Astrocyte of the cerebellum (primary cell): ENCODE measurements at regions not wholly inside any gene's neighbourhood (a gene's known extent, or its start where the extent isn't known, plus 50 kb on each side); places are given as distances from the start of the nearest gene placed in this dataset.
"Not testable (repeated sequence)": the region's sequence is repeated elsewhere in the genome, so short reads cannot be mapped to it uniquely, and the experiment has no call there.

Source experiments
- DNase-seq: peaks from one replicate; pipeline ENCODE4 v3.0.0-alpha.2; 2011; ENCODE audit warnings: low read depth
- H3K4me3 ChIP-seq: 2 replicates; pipeline ENCODE4 v1.5.1; 2011; ENCODE audit warnings: mild to moderate bottlenecking, low read depth, low read length, moderate library complexity
- in situ Hi-C: cut with HindIII; loops from 2 replicates; pipeline ENCODE4 v1.10.0; 2017; ENCODE audit warnings: low sequenced_read_pairs
- TF ChIP-seq, protein P1 (sequence below): IDR thresholded peaks from 2 replicates; pipeline ENCODE4 v1.5.1; 2012; ENCODE audit warnings: low read length, low read depth, moderate library complexity, mild to moderate bottlenecking; ENCODE audit errors: missing control alignments

- TF ChIP-seq, protein P1, sequence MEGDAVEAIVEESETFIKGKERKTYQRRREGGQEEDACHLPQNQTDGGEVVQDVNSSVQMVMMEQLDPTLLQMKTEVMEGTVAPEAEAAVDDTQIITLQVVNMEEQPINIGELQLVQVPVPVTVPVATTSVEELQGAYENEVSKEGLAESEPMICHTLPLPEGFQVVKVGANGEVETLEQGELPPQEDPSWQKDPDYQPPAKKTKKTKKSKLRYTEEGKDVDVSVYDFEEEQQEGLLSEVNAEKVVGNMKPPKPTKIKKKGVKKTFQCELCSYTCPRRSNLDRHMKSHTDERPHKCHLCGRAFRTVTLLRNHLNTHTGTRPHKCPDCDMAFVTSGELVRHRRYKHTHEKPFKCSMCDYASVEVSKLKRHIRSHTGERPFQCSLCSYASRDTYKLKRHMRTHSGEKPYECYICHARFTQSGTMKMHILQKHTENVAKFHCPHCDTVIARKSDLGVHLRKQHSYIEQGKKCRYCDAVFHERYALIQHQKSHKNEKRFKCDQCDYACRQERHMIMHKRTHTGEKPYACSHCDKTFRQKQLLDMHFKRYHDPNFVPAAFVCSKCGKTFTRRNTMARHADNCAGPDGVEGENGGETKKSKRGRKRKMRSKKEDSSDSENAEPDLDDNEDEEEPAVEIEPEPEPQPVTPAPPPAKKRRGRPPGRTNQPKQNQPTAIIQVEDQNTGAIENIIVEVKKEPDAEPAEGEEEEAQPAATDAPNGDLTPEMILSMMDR = no peak
- no peak overlapping the region for H3K4me3 ChIP-seq
- in situ Hi-C loops = no loop called here
- no peak for DNase-seq
Measured at GRCh38 chr12:23238957-23239356, 614.0 kb downstream of the ETNK1 start.

- TF ChIP-seq, protein P1 = no peak
- in situ Hi-C loops = no loop called here
- DNase-seq = no peak
- no peak overlapping the region for H3K4me3 ChIP-seq
Measured at GRCh38 chr12:23245186-23245585, 620.2 kb downstream of the ETNK1 start.

DNA sequence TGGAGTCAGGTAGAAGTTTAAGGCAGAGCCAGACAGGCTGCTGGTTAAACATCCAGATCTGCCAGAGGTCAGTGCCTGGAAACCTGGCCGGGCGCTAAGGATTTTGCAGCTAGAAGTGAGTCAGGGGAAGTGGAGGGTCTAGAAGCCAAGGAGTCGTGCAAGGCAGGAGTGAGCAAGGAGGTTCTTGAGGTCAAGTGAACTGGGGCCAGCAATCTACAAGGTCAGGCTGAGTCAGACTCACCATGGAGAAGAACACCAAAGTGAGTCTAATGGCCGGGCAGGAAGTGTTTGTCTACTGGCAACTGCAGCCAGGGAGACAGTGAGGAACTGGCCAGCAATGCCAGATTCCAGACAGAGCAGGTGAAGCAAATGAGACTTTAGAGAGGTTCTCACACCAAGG, 628.2 kb downstream of the ETNK1 start:
- in situ Hi-C loops = no loop called here
- DNase-seq = no peak
- TF ChIP-seq, protein P1 = no peak
- H3K4me3 ChIP-seq = no peak overlapping the region

DNA sequence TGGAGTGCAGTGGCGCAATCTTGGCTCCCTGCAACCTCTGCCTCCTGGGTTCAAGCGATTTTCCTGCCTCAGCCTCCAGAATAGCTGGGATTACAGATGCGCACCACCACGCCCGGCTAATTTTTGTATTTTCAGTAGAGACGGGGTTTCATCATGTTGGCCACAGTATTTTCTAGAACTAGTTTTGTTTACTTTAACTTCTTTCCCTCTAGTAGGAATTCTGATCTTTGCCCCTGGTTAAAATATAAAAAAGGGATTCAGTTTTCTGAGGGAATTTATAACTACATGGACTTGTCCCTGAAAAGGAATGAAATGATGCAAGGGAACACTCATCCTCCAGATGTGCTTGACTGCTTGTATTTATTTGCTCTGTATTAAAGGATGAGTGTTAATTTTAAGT, 628.9 kb downstream of the ETNK1 start:
- DNase-seq, H3K4me3 ChIP-seq, in situ Hi-C loops: not testable (repeated sequence)

- in situ Hi-C loops = no loop called here
- TF ChIP-seq, protein P1 = no peak
- no peak overlapping the region for H3K4me3 ChIP-seq
- DNase-seq = no peak
Measured at GRCh38 chr12:23259558-23259957, 634.6 kb downstream of the ETNK1 start.

- DNase-seq = no peak
- in situ Hi-C loops = no loop called here
- TF ChIP-seq, protein P1 = no peak
- no peak overlapping the region for H3K4me3 ChIP-seq
Measured at GRCh38 chr12:23262670-23263069, 637.7 kb downstream of the ETNK1 start.

DNA sequence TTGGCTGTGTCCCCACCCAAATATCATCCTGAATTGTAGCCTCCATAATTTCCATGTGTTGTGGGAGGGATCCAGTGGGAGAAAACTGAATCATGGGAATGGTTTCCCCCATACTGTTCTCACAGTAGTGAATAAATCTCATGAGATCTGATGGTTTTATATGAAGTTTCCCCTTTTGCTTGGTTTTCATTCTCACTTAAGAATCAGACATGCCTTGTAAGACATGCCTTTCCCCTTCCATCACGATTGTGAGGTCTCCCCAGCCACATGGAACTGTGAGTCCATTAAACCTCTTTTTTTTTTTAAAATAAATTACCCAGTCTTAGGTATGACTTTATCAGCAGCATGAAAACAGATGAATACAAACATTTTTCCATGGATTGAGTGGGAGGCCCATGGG, 652.9 kb downstream of the ETNK1 start:
- TF ChIP-seq, protein P1 = no peak
- no peak overlapping the region for H3K4me3 ChIP-seq
- in situ Hi-C loops = no loop called here
- no peak for DNase-seq
